ENCODE measurements at regions not wholly inside any gene's neighbourhood (a gene's known extent, or its start where the extent isn't known, plus 50 kb on each side); places are given as distances from the start of the nearest gene placed in this dataset.

GRCh38 chr19:28977826-28978225, 235.1 kb downstream of the UQCRFS1 start:
- DNase-seq (ENCODE audit: low read depth), result no peak

- no peak for DNase-seq (ENCODE audit: low read depth)
Observed at GRCh38 chr19:28972058-28972852, 240.7 kb downstream of the UQCRFS1 start.

GRCh38 chr19:28971513-28971912, 241.4 kb downstream of the UQCRFS1 start:
- no peak for DNase-seq (ENCODE audit: low read depth)

GRCh38 chr19:28971049-28971448, 241.9 kb downstream of the UQCRFS1 start:
- DNase-seq (ENCODE audit: low read depth), result no peak

GRCh38 chr19:28968721-28969120, 244.2 kb downstream of the UQCRFS1 start:
- DNase-seq (ENCODE audit: low read depth), result no peak

- DNase-seq (ENCODE audit: low read depth), result no peak
Observed at GRCh38 chr19:28966737-28967399, 246.1 kb downstream of the UQCRFS1 start.

GRCh38 chr19:28964500-28964899, 248.5 kb downstream of the UQCRFS1 start:
- DNase-seq (ENCODE audit: low read depth), result no peak

GRCh38 chr19:28963486-28964250, 249.3 kb downstream of the UQCRFS1 start:
- DNase-seq (ENCODE audit: low read depth), result no peak

GRCh38 chr19:28961772-28962500, 251.0 kb downstream of the UQCRFS1 start:
- DNase-seq (ENCODE audit: low read depth), result no peak

GRCh38 chr19:28960986-28961705, 251.8 kb downstream of the UQCRFS1 start:
- no peak for DNase-seq (ENCODE audit: low read depth)

- DNase-seq (ENCODE audit: low read depth), result no peak
Observed at GRCh38 chr19:28960586-28960985, 252.4 kb downstream of the UQCRFS1 start.

GRCh38 chr19:28956961-28957360, 256.0 kb downstream of the UQCRFS1 start:
- DNase-seq (ENCODE audit: low read depth), result no peak

- no peak for DNase-seq (ENCODE audit: low read depth)
Observed at GRCh38 chr19:28956421-28956820, 256.5 kb downstream of the UQCRFS1 start.

- DNase-seq (ENCODE audit: low read depth), result no peak
Observed at GRCh38 chr19:28949535-28949934, 263.4 kb downstream of the UQCRFS1 start.

GRCh38 chr19:28949027-28949426, 263.9 kb downstream of the UQCRFS1 start:
- no peak for DNase-seq (ENCODE audit: low read depth)

GRCh38 chr19:28948566-28948965, 264.4 kb downstream of the UQCRFS1 start:
- no peak for DNase-seq (ENCODE audit: low read depth)

GRCh38 chr19:28948026-28948425, 264.9 kb downstream of the UQCRFS1 start:
- no peak for DNase-seq (ENCODE audit: low read depth)

- no peak for DNase-seq (ENCODE audit: low read depth)
Observed at GRCh38 chr19:28943651-28944050, 269.3 kb downstream of the UQCRFS1 start.

- no peak for DNase-seq (ENCODE audit: low read depth)
Observed at GRCh38 chr19:28941833-28942232, 271.1 kb downstream of the UQCRFS1 start.

- DNase-seq (ENCODE audit: low read depth), result no peak
Observed at GRCh38 chr19:28940751-28941500, 272.0 kb downstream of the UQCRFS1 start.

GRCh38 chr19:28939236-28939635, 273.7 kb downstream of the UQCRFS1 start:
- no peak for DNase-seq (ENCODE audit: low read depth)

All from activated T-helper 1 cell treated with Interleukin-2 at 50 U/mL for 16 hours (primary cell).